ENCODE measurements at regions not wholly inside any gene's neighbourhood (a gene's known extent, or its start where the extent isn't known, plus 50 kb on each side); places are given as distances from the start of the nearest gene placed in this dataset.

- Mint-ChIP-seq H3K27ac (peak overlapping the region; percentile 86), H3K4me1 (peaks cover 75% of the 10 kb centered on the region), H3K4me3 (peak overlapping the region; percentile 54), H3K27me3 (no peaks in the 10 kb centered on the region), H3K9me3 (ENCODE audit: insufficient read depth) (peaks cover 11% of the 10 kb centered on the region)
- TF ChIP-seq EZH2 (IDR thresholded peaks at IDR 0.05; ENCODE audit: borderline replicate concordance, insufficient read depth, low read depth, low read length, poor library complexity, severe bottlenecking) (no peak), CTCF (IDR thresholded peaks at IDR 0.05) (no peak)
- no peak for DNase-seq
- Histone ChIP-seq H2AFZ (ENCODE audit: insufficient read depth, low read depth, low read length, poor library complexity, severe bottlenecking) (no peak overlapping the region), H3K4me1 (ENCODE audit: control insufficient read depth in 2 of 2, insufficient read depth in 2 of 2, low read length in 2 of 2) (peaks cover 64 to 66% of the 10 kb centered on the region in 2 donors), H3K9me3 (ENCODE audit: control extremely low read depth in 1 of 3, control insufficient read depth in 2 of 3, insufficient read depth in 1 of 3, low read length in 2 of 3) (peaks cover 2 to 12% (median 10%) of the 10 kb centered on the region in 3 donors), H4K20me1 (ENCODE audit: control insufficient read depth, insufficient read depth, low read length, poor library complexity, severe bottlenecking) (no peaks in the 10 kb centered on the region), H3K27ac (ENCODE audit: low read length in 2 of 2) (peak overlapping the region in 1 of 2 donors; percentile 90), H3K4me3 (ENCODE audit: control extremely low read depth in 1 of 5, extremely low read depth in 1 of 5, insufficient read depth in 1 of 5, low read depth in 2 of 5, low read length in 4 of 5) (no peak overlapping the region), H3K79me2 (ENCODE audit: control insufficient read depth, insufficient read depth, low read length) (peaks cover 22% of the 10 kb centered on the region), H3K4me2 (replicated peaks; ENCODE audit: low read depth, low read length, poor library complexity, severe bottlenecking) (no peak overlapping the region), H3K27me3 (replicated peaks in 1 of 4; ENCODE audit: control extremely low read depth in 1 of 4, control insufficient read depth in 3 of 4, insufficient read depth in 4 of 4, low read length in 3 of 4) (no peaks in the 10 kb centered on the region), H3K9ac (ENCODE audit: low read length) (no peak overlapping the region), H3K36me3 (replicated peaks in 1 of 2; ENCODE audit: control extremely low read depth in 1 of 2, control insufficient read depth in 1 of 2, extremely low read depth in 1 of 2, insufficient read depth in 2 of 2, low read length in 1 of 2) (no peaks in the 10 kb centered on the region)
- 100% methylated on average over 2 of the region's 3 CpGs for WGBS (ENCODE audit: insufficient coverage)
- ATAC-seq (ENCODE audit: low read depth) = no peak
- ChIA-PET POLR2A (interaction anchor here (1.3 kb wide), 1 partner anchor 165 kb away, joined by 3 read pairs; no protein-coding TSS in a partner anchor), CTCF (interaction anchor here (0.6 to 10.4 kb wide), 16 partner anchors 9 to 640 kb away, joined by 3 to 216 read pairs (median 6); partner anchors contain the start of gene LRIF1)
- intact Hi-C loops (cut with micrococcal nuclease) = loop anchor here (5.0 to 10.0 kb wide), 4 partner anchors 247 to 560 kb away; partner anchors contain the start of gene DENND2D
Measured at GRCh38 chr1:110785055-110785454, 87.9 kb upstream of the CD53 start.

GRCh38 chr1:110783292-110783918, 89.5 kb upstream of the CD53 start:
- ChIA-PET CTCF (interaction anchor here (0.6 to 10.4 kb wide), 37 partner anchors 10 to 618 kb away, joined by 3 to 216 read pairs (median 6); partner anchors contain the start of gene LRIF1), POLR2A (interaction anchor here (2.4 kb wide), 1 partner anchor 46 kb away, joined by 7 read pairs; no protein-coding TSS in a partner anchor)
- H3K4me3 ChIP-seq (ENCODE audit: control extremely low read depth in 1 of 5, extremely low read depth in 1 of 5, insufficient read depth in 1 of 5, low read depth in 2 of 5, low read length in 4 of 5) = no peak overlapping the region
- H3K27me3 ChIP-seq (replicated peaks in 1 of 4; ENCODE audit: control extremely low read depth in 1 of 4, control insufficient read depth in 3 of 4, insufficient read depth in 4 of 4, low read length in 3 of 4) = no peaks in the 10 kb centered on the region
- ATAC-seq (ENCODE audit: low read depth) = peak; percentile 28
- WGBS (ENCODE audit: insufficient coverage) = 75% methylated on average over 2 of the region's 5 CpGs
- no peak for TF ChIP-seq EZH2 (IDR thresholded peaks at IDR 0.05; ENCODE audit: borderline replicate concordance, insufficient read depth, low read depth, low read length, poor library complexity, severe bottlenecking)
- peak; percentile 93 for TF ChIP-seq CTCF (IDR thresholded peaks at IDR 0.05)
- intact Hi-C loops (cut with micrococcal nuclease) = loop anchor here (1.0 to 10.0 kb wide), 8 partner anchors 47 to 576 kb away; partner anchors contain the start of gene DENND2D
- no peak overlapping the region for H3K4me3 Mint-ChIP-seq
- H3K4me1 ChIP-seq (ENCODE audit: control insufficient read depth in 2 of 2, insufficient read depth in 2 of 2, low read length in 2 of 2) = peaks cover 60 to 62% of the 10 kb centered on the region in 2 donors
- H3K4me2 ChIP-seq (replicated peaks; ENCODE audit: low read depth, low read length, poor library complexity, severe bottlenecking) = peak overlapping the region; percentile 18
- no peaks in the 10 kb centered on the region for H4K20me1 ChIP-seq (ENCODE audit: control insufficient read depth, insufficient read depth, low read length, poor library complexity, severe bottlenecking)
- H3K4me1 Mint-ChIP-seq = peaks cover 66% of the 10 kb centered on the region
- no peak overlapping the region for H2AFZ ChIP-seq (ENCODE audit: insufficient read depth, low read depth, low read length, poor library complexity, severe bottlenecking)
- peaks cover 0 to 8% (median 3%) of the 10 kb centered on the region in 3 donors for H3K9me3 ChIP-seq (ENCODE audit: control extremely low read depth in 1 of 3, control insufficient read depth in 2 of 3, insufficient read depth in 1 of 3, low read length in 2 of 3)
- DNase-seq = peak; percentile 85
- no peak overlapping the region for H3K9ac ChIP-seq (ENCODE audit: low read length)
- no peak overlapping the region for H3K27ac ChIP-seq (ENCODE audit: low read length in 2 of 2)
- no peaks in the 10 kb centered on the region for H3K36me3 ChIP-seq (replicated peaks in 1 of 2; ENCODE audit: control extremely low read depth in 1 of 2, control insufficient read depth in 1 of 2, extremely low read depth in 1 of 2, insufficient read depth in 2 of 2, low read length in 1 of 2)
- H3K79me2 ChIP-seq (ENCODE audit: control insufficient read depth, insufficient read depth, low read length) = peaks cover 22% of the 10 kb centered on the region
- H3K27me3 Mint-ChIP-seq = peaks cover 8% of the 10 kb centered on the region
- H3K27ac Mint-ChIP-seq = peak overlapping the region; percentile 52
- H3K9me3 Mint-ChIP-seq (ENCODE audit: insufficient read depth) = no peaks in the 10 kb centered on the region
